Prostate gland (tissue), 2 donors: ENCODE measurements at regions not wholly inside any gene's neighbourhood (a gene's known extent, or its start where the extent isn't known, plus 50 kb on each side); places are given as distances from the start of the nearest gene placed in this dataset.
"Not testable (repeated sequence)": the region's sequence is repeated elsewhere in the genome, so short reads cannot be mapped to it uniquely, and the experiment has no call there.

Source experiments
- DNase-seq: peaks from one replicate; pipeline ENCODE4 v3.0.0-alpha.2; 2019; ENCODE audit warnings: low spot score
- H3K27ac ChIP-seq, 2 donors: fragments of 200-600 bp; sonication (generic); 2 replicates each; pipeline ENCODE4 v1.5.1; 2017 to 2019
- H3K27me3 ChIP-seq: fragments of 200-600 bp; sonication (generic); replicated peaks from 2 replicates; pipeline ENCODE4 v1.5.1; 2019; ENCODE audit not compliant: insufficient read depth
- H3K36me3 ChIP-seq, 2 donors: fragments of 200-600 bp; sonication (generic); 1 replicate in 1 of 2; 2 replicates in 1 of 2; pipeline versions ENCODE4 v1.5.1 to v1.8.1; 2017 to 2019
- H3K4me1 ChIP-seq: fragments of 200-600 bp; sonication (generic); replicated peaks from 2 replicates; pipeline ENCODE4 v1.5.1; 2019
- H3K4me3 ChIP-seq, 2 donors: fragments of 200-600 bp; sonication (generic); 2 replicates each; pipeline ENCODE4 v1.5.1; 2017 to 2019
- H3K9me3 ChIP-seq: fragments of 200-600 bp; sonication (generic); 2 replicates; pipeline ENCODE4 v1.5.1; 2017
- CTCF ChIP-seq, 4 experiments: fragments of 200-600 bp in 2 of 4; fragments of 450-650 bp in 2 of 4; sonication (generic) in 2 of 4; IDR thresholded peaks; 1 replicate in 3 of 4; 2 replicates in 1 of 4; pipeline ENCODE4 v1.5.1; 2016 to 2019; ENCODE audit warnings: antibody characterized with exemption in 4 of 4, mild to moderate bottlenecking in 2 of 4, moderate library complexity in 2 of 4
- POLR2A ChIP-seq: fragments of 450-650 bp; IDR thresholded peaks from one replicate; pipeline ENCODE4 v1.6.1; 2016; ENCODE audit warnings: antibody characterized with exemption, mild to moderate bottlenecking
- POLR2AphosphoS5 ChIP-seq: sonication (generic); formaldehyde crosslinking; IDR thresholded peaks from one replicate; pipeline ENCODE4 v1.6.1; 2017; ENCODE audit warnings: antibody characterized with exemption
- WGBS: methylation state at CpG from one replicate; pipeline ENCODE4 v1.1.5; 2018; 5-methylcytosine and 5-hydroxymethylcytosine counted together
- intact Hi-C: fragments of 100-400 bp; cut with DNase I; formaldehyde crosslinking; loops from one replicate; pipeline ENCODE4 v1.14.2; 2022

GRCh38 chr6:169915769-169916550 lies 164.5 kb downstream of the ERMARD start:
- H3K27ac ChIP-seq = no peak overlapping the region
- DNase-seq = no peak
- H3K36me3 ChIP-seq = no peaks in the 10 kb centered on the region
- H3K4me1 ChIP-seq = no peaks in the 10 kb centered on the region
- no peak overlapping the region for H3K4me3 ChIP-seq
- no peaks in the 10 kb centered on the region for H3K27me3 ChIP-seq
- intact Hi-C loops = no loop called here
- no peak for TF ChIP-seq CTCF (IDR thresholded peaks at IDR 0.05)
- no peak for TF ChIP-seq POLR2A
- no peak for TF ChIP-seq POLR2AphosphoS5
- H3K9me3 ChIP-seq = no peaks in the 10 kb centered on the region
- 80% methylated on average over 22 of the region's 22 CpGs for WGBS

- H3K4me1 ChIP-seq, DNase-seq, H3K9me3 ChIP-seq, intact Hi-C loops, H3K27ac ChIP-seq, H3K4me3 ChIP-seq, H3K36me3 ChIP-seq, H3K27me3 ChIP-seq: not testable (repeated sequence)
- WGBS = 92% methylated on average over 3 of the region's 3 CpGs
Observed at GRCh38 chr6:169913745-169914144, 162.3 kb downstream of the ERMARD start.

GRCh38 chr6:169913096-169913638 lies 161.7 kb downstream of the ERMARD start:
- no peak overlapping the region for H3K4me3 ChIP-seq
- H3K4me1 ChIP-seq = no peaks in the 10 kb centered on the region
- H3K27ac ChIP-seq = no peak overlapping the region
- 79% methylated on average over 4 of the region's 4 CpGs for WGBS
- H3K36me3 ChIP-seq = no peaks in the 10 kb centered on the region
- no peak for DNase-seq
- intact Hi-C loops = no loop called here
- H3K27me3 ChIP-seq = no peaks in the 10 kb centered on the region
- TF ChIP-seq CTCF (IDR thresholded peaks at IDR 0.05) (no peak), POLR2AphosphoS5 (no peak), POLR2A (no peak)
- no peaks in the 10 kb centered on the region for H3K9me3 ChIP-seq

- intact Hi-C loops = no loop called here
- 87% methylated on average over 21 of the region's 21 CpGs for WGBS
- Histone ChIP-seq H3K27me3 (no peaks in the 10 kb centered on the region), H3K4me3 (no peak overlapping the region), H3K4me1 (no peaks in the 10 kb centered on the region), H3K27ac (no peak overlapping the region), H3K36me3 (no peaks in the 10 kb centered on the region), H3K9me3 (no peaks in the 10 kb centered on the region)
- no peak for TF ChIP-seq CTCF (IDR thresholded peaks at IDR 0.05)
- TF ChIP-seq POLR2AphosphoS5 = no peak
- no peak for TF ChIP-seq POLR2A
- no peak for DNase-seq
Observed at GRCh38 chr6:169912266-169913095, 161.1 kb downstream of the ERMARD start.
